ENCODE measurements at regions not wholly inside any gene's neighbourhood (a gene's known extent, or its start where the extent isn't known, plus 50 kb on each side); places are given as distances from the start of the nearest gene placed in this dataset.

DNA sequence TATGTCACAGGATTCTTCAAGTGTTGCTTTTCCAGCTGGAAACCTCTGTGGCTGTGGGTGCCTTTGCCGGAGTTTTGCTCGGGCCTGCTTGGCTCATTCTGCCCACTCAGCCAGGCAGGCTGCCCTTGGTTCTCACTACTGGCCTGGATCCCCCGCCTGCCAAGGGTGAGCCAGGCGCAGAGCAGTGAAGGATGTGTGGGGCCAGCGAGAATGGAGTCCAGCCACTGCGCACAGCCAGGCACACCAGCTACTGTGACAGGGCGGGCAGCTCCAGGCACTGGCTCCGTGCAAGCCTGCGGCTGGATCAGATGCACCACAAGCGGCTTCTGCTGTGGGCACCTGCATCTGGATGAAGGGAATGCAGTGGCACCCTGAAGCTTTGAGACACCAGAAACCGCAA, 257.1 kb downstream of the RPRM start:
- POLR2A ChIA-PET (ENCODE audit: low non-redundant PET) = no interaction called here

DNA sequence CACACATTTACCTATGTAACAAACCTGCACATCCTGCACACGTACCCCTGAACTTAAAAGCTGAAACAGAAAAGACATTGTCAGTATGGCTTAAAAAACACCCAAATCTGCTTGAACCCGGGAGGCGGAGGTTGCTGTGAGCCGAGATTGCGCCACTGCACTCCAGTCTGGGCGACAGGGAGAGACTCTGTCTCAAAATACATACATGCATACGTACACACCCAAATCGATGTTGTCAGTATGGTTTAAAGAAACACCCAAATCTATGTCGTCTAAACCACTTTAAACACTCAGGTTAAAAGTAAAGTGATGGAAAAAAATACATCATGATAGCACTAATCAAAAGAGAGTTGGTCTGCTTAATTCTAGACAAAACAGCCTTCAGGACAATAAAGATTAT, 257.5 kb downstream of the RPRM start:
- no peak for DNase-seq (ENCODE audit: low spot score)
- TF ChIP-seq, protein P1, sequence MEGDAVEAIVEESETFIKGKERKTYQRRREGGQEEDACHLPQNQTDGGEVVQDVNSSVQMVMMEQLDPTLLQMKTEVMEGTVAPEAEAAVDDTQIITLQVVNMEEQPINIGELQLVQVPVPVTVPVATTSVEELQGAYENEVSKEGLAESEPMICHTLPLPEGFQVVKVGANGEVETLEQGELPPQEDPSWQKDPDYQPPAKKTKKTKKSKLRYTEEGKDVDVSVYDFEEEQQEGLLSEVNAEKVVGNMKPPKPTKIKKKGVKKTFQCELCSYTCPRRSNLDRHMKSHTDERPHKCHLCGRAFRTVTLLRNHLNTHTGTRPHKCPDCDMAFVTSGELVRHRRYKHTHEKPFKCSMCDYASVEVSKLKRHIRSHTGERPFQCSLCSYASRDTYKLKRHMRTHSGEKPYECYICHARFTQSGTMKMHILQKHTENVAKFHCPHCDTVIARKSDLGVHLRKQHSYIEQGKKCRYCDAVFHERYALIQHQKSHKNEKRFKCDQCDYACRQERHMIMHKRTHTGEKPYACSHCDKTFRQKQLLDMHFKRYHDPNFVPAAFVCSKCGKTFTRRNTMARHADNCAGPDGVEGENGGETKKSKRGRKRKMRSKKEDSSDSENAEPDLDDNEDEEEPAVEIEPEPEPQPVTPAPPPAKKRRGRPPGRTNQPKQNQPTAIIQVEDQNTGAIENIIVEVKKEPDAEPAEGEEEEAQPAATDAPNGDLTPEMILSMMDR (conservative IDR thresholded peaks at IDR 0.05; ENCODE audit: low read depth) = no peak
- H3K27ac ChIP-seq = no peak overlapping the region
- ChIA-PET POLR2A (ENCODE audit: low non-redundant PET) (no interaction called here), CTCF (no interaction called here)

More for the DNA sequence above, 257.1 kb downstream of the RPRM start:
- CTCF ChIA-PET = no interaction called here
- DNase-seq (ENCODE audit: low spot score) = no peak
- TF ChIP-seq, protein P1 (conservative IDR thresholded peaks at IDR 0.05; ENCODE audit: low read depth) = no peak
- no peak overlapping the region for H3K27ac ChIP-seq

DNA sequence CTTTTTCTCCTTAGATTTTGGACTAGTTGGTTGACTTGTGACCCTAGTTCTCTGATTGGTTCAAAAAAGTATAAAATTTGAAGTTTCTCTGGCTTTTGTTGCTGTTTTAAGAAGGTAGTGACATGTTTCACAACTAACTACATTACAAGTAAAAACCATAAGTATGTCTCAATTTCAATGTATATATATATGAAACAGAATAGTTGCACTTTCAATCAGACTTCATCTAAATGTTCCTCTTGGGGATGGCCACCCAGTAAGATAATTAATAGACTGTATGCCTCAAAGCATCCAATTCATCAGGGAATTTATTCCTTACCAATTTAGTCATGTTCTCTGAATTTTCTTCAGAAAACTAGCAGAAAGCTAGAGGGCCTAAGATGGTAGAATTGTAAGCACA, 259.7 kb downstream of the RPRM start:
- ChIA-PET POLR2A (ENCODE audit: low non-redundant PET) (no interaction called here), CTCF (no interaction called here)
- DNase-seq (ENCODE audit: low spot score) = no peak
- no peak overlapping the region for H3K27ac ChIP-seq
- TF ChIP-seq, protein P1 (conservative IDR thresholded peaks at IDR 0.05; ENCODE audit: low read depth) = no peak

DNA sequence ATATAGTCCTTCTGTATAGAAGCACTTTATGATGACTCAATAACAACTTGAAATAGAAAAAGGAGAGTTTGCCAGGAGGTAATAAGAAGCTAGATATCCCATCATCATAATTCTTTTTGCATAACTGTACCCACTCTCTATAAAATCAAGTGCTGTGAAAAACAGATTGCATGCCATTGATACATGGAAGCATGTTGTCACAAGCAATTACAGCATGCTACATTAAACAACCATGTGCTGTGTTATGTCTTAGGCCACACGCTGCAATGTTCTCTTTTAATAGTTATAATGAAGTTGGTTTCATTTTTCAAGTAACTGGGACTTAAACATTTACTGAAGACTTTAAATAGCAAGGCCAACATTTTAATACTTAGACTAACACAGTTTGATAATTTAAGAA, 264.2 kb downstream of the RPRM start:
- ChIA-PET CTCF (no interaction called here), POLR2A (ENCODE audit: low non-redundant PET) (no interaction called here)
- no peak overlapping the region for H3K27ac ChIP-seq
- DNase-seq (ENCODE audit: low spot score) = no peak
- TF ChIP-seq, protein P1 (conservative IDR thresholded peaks at IDR 0.05; ENCODE audit: low read depth) = no peak

DNA sequence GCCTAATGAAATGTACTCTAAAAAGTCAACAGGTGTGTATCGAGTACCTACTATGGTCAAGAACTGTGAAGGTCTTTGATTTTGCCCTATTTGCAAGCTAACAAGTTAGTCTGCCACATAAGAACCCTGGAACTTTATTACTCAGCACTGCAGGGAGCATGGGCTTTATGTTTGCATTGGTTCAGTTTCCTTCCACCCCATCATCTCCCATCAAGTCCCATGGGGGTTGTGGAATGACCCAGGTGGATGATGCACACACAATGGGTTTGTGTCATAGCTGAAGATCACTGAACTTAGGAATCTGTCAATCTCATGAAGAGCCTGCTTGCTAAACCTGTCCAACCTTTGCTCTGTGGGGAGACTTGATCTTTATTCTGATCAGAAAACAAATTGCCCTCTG, 265.5 kb downstream of the RPRM start:
- TF ChIP-seq, protein P1 (conservative IDR thresholded peaks at IDR 0.05; ENCODE audit: low read depth) = no peak
- no peak for DNase-seq (ENCODE audit: low spot score)
- CTCF ChIA-PET = no interaction called here
- POLR2A ChIA-PET (ENCODE audit: low non-redundant PET) = no interaction called here
- no peak overlapping the region for H3K27ac ChIP-seq

DNA sequence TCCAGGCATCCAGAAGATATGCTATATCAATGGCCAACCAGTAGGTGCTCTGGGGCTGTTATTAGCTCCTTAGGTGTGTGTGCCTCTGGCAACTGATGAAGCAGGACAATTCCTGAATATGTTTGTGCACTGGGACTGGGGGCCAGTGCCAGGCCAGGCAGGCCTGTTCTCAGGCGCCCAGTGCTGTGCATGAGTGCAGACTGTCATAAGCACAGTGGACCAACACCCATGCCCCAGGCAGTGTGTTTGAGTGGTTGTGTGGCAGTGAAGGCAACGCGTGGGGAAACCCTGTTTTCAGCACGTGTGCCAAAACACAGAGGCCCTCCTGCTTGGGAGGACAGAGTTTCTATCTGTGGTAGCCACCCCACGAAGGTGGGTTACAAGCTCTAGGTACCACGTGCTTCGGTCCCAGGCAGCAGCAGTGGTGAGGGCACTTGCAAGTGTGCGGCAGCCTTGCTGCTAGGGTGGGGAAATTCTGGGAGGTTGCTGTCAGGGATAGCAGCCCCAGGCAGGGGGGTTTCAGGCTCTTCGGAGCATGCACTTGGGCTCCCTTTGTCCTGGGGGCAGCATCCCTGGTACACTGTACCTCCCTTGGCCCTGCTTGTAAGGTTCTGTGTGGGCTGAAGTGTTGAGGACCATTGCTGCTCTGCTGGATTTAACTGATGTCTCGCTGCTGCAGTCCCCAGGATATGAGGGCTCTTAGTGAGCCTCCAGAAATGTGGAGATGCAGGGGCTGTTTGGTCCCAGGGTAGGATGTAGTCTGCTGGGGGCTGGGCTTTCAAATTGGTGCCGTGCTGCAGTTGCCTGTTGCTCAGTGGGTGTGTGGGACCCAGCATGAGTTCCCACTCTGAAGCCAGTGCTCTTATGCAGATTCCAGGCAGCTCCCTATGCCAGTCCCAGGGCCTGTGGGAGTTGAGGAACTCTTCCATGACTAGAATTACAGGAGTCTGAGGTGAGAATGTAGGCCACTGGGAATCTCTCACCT, 280.9 kb downstream of the RPRM start:
- no peak for DNase-seq (ENCODE audit: low spot score)
- ChIA-PET POLR2A (ENCODE audit: low non-redundant PET) (interaction anchor here (0.7 kb wide), 1 partner anchor 209 kb away, joined by 3 read pairs; no protein-coding TSS in a partner anchor), CTCF (no interaction called here)
- TF ChIP-seq, protein P1 (conservative IDR thresholded peaks at IDR 0.05; ENCODE audit: low read depth) = no peak
- H3K27ac ChIP-seq = no peak overlapping the region

All from RWPE1 (cell line).